ENCODE measurements at regions not wholly inside any gene's neighbourhood (a gene's known extent, or its start where the extent isn't known, plus 50 kb on each side); places are given as distances from the start of the nearest gene placed in this dataset.

DNA sequence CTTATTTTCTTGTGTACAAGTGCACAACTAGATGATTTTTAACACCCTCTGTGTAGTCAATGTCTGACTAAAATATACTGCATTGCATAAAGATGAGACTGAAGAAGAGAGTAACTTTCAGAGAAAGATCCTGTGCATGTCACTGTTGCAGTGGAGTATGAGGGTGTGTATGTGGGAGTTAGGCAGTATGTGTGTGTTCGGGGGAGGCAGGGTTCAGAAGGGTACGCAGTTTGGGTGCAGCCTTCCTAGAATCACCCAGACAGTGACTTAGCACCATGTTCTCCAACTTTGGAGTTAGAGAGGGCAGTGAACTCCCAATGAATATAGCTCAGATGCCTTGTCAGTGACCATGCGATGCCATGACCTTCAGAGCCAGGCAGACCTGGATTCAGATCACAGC, 84.6 kb downstream of the LRATD1 start:
- no peak for DNase-seq
- 70 to 77% (median 75%) methylated on average over 3 of the region's 3 CpGs for WGBS, 3 donors
- intact Hi-C loops (cut with DNase I) = no loop called here
- Histone ChIP-seq H3K4me3 (no peak overlapping the region), H3K9me3 (no peaks in the 10 kb centered on the region), H3K36me3 (no peaks in the 10 kb centered on the region), H3K4me1 (ENCODE audit: insufficient read depth) (peaks cover under 1% of the 10 kb centered on the region), H3K27me3 (no peaks in the 10 kb centered on the region), H3K27ac (no peak overlapping the region)
- TF ChIP-seq POLR2A (IDR thresholded peaks at IDR 0.05) (no peak), EP300 (IDR thresholded peaks at IDR 0.05) (no peak)
- TF ChIP-seq, protein P1, sequence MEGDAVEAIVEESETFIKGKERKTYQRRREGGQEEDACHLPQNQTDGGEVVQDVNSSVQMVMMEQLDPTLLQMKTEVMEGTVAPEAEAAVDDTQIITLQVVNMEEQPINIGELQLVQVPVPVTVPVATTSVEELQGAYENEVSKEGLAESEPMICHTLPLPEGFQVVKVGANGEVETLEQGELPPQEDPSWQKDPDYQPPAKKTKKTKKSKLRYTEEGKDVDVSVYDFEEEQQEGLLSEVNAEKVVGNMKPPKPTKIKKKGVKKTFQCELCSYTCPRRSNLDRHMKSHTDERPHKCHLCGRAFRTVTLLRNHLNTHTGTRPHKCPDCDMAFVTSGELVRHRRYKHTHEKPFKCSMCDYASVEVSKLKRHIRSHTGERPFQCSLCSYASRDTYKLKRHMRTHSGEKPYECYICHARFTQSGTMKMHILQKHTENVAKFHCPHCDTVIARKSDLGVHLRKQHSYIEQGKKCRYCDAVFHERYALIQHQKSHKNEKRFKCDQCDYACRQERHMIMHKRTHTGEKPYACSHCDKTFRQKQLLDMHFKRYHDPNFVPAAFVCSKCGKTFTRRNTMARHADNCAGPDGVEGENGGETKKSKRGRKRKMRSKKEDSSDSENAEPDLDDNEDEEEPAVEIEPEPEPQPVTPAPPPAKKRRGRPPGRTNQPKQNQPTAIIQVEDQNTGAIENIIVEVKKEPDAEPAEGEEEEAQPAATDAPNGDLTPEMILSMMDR (IDR thresholded peaks at IDR 0.05) = no peak

DNA sequence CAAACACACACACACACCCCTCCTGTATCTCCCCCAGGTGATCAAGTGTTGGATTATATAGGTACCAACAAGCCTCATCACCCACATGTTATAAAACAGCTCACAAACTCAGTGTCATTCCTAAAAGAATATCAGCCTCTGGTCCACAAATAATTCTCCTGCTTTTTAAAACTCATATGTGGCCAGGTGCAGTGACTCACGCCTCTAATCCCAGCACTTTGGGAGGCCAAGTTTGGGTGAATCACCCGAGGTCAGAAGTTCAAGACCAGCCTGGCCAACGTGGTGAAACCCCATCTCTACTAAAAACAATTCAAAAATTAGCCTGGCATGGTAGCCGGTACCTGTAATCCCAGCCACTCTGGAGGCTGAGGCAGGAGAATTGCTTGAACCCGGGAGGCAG, 87.8 kb downstream of the LRATD1 start:
- TF ChIP-seq, protein P1 (IDR thresholded peaks at IDR 0.05) = no peak
- TF ChIP-seq EP300 (IDR thresholded peaks at IDR 0.05) = no peak
- TF ChIP-seq POLR2A (IDR thresholded peaks at IDR 0.05) = no peak
- Histone ChIP-seq H3K4me1 (ENCODE audit: insufficient read depth) (no peaks in the 10 kb centered on the region), H3K27me3 (no peaks in the 10 kb centered on the region), H3K36me3 (no peaks in the 10 kb centered on the region), H3K9me3 (no peaks in the 10 kb centered on the region), H3K4me3 (no peak overlapping the region), H3K27ac (no peak overlapping the region)
- intact Hi-C loops (cut with DNase I) = no loop called here
- WGBS, 3 donors = 67 to 81% (median 69%) methylated on average over 5 of the region's 5 CpGs
- no peak for DNase-seq

DNA sequence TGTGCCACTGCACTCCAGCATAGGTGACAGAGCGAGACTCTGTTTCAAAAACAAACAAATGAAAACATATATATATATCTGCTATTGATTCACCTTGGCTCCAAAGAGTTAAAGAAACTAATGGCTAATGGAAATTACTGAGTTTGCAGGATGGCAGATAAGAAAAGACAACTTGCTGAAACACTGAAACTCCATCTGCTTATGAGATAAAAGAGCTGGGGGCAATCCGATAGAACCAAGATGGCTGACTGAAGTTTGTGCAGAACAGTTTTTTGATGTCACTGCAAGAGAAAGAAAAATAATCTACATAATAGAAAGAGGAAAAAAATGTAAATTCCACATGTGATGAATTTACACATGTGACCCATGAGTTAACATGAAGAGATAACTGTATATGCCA, 88.2 kb downstream of the LRATD1 start:
- H3K36me3 ChIP-seq = no peaks in the 10 kb centered on the region
- no peak for DNase-seq
- intact Hi-C loops (cut with DNase I) = no loop called here
- no peaks in the 10 kb centered on the region for H3K9me3 ChIP-seq
- no peaks in the 10 kb centered on the region for H3K27me3 ChIP-seq
- no peak overlapping the region for H3K4me3 ChIP-seq
- TF ChIP-seq POLR2A (IDR thresholded peaks at IDR 0.05) (no peak), EP300 (IDR thresholded peaks at IDR 0.05) (no peak)
- TF ChIP-seq, protein P1 (IDR thresholded peaks at IDR 0.05) = no peak
- H3K27ac ChIP-seq = no peak overlapping the region
- no peaks in the 10 kb centered on the region for H3K4me1 ChIP-seq (ENCODE audit: insufficient read depth)
- 72 to 81% (median 74%) methylated on average over 2 of the region's 2 CpGs for WGBS, 3 donors

DNA sequence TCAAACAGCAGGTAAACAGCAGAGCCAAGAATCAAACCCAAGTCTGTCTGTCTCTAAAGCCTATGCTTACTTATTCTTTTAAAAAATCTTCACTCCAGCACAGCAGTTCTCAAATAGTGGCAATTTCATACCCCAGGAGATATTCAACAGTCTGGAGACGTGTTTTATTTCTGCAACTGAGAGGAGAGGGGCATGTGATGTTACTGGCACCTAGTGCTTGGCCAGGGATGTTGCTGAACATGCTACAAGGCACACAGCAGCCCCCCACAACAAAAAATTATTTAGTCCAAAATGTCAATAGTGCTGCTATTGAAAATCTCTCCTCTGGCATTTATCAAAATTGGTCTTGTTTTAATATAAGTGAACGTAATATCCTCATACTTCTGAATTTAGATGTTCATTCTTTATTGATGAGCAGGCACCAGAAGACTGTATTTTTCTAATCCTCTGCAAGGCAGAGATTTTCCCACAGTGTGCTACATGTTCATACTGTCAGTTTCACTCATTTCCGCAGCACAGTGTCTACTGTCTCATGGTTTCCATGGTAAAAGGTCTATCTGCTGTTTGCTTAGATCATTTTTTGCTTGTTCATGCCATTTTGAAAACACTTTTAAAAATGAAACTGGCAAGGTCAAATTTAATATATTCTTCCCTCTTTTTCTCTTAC, 90.5 kb downstream of the LRATD1 start:
- no peak overlapping the region for H3K27ac ChIP-seq

More for the DNA sequence above, 90.5 kb downstream of the LRATD1 start:
- no peak for DNase-seq
- no peak for TF ChIP-seq EP300 (IDR thresholded peaks at IDR 0.05)
- TF ChIP-seq, protein P1 (IDR thresholded peaks at IDR 0.05) = no peak
- intact Hi-C loops (cut with DNase I) = no loop called here
- no peaks in the 10 kb centered on the region for H3K4me1 ChIP-seq (ENCODE audit: insufficient read depth)
- H3K27me3 ChIP-seq = no peaks in the 10 kb centered on the region
- no peak overlapping the region for H3K4me3 ChIP-seq
- H3K36me3 ChIP-seq = no peaks in the 10 kb centered on the region
- no peaks in the 10 kb centered on the region for H3K9me3 ChIP-seq
- 33 to 48% (median 39%) methylated on average over 3 of the region's 3 CpGs for WGBS, 3 donors

All from ovary (tissue), 7 donors.